ENCODE measurements at regions not wholly inside any gene's neighbourhood (a gene's known extent, or its start where the extent isn't known, plus 50 kb on each side); places are given as distances from the start of the nearest gene placed in this dataset.

- in situ Hi-C loops (cut with MboI; ENCODE audit: low pct_unique_long_range_greater_than_20kb in 2 of 9, low sequenced_read_pairs in 9 of 9, unreplicated experiment in 9 of 9): no loop called here
- ATAC-seq (replicated peaks in 6 of 8): no peak
- no peaks in the 10 kb centered on the region for H3K4me1 ChIP-seq (replicated peaks in 1 of 2)
- no peak overlapping the region for H3K27ac ChIP-seq
- 0 to 100% (median 39%) methylated on average over 1 of the region's 1 CpG; no CpG with 5 or more reads in 2 of the 10 experiments for WGBS, 10 experiments
- no peak overlapping the region for H3K4me3 ChIP-seq
Measured at GRCh38 chr4:179441596-179441995, 1999.4 kb upstream of the AGA start.

GRCh38 chr4:179447308-179447707 is 2005.1 kb upstream of the AGA start:
- 0 to 59% (median 17%) methylated on average over 1 to 2 of the region's 2 CpGs; no CpG with 5 or more reads in 3 of the 10 experiments for WGBS, 10 experiments
- in situ Hi-C loops (cut with MboI; ENCODE audit: low pct_unique_long_range_greater_than_20kb in 2 of 9, low sequenced_read_pairs in 9 of 9, unreplicated experiment in 9 of 9): no loop called here

DNA sequence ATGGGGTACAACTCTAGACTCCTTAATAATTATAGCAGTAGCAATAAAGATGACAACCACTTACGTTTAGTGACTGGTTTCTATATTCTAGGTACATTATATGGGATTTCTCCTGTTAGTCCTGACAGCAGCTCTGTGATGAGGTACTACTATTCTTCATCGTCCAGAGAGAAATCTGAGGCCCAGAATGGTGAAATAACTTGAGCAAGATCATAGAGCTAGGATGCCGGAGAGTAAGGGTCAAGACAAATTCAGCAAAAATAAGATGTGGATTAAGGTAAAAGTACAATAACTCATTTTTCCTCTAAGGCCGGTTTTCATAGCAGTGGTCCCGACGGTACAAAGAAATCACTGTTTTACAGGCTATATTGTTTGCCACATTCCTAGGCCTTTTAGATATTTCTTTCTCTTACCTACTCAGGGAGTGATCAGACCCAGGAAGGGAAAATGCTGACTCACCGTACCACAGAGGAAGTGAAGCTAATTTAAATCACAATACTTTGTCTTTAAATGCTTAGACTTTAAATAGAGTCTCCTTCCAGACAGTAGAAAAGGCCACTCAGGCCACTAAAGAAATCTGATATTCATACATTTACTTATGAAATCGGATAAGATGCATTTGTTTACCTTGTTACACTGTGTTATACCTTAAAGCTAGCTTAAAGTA is 2023.0 kb upstream of the AGA start:
- H3K4me3 ChIP-seq: no peak overlapping the region
- H3K4me1 ChIP-seq (replicated peaks in 1 of 2): peaks cover 0 to 11% of the 10 kb centered on the region in 2 donors
- WGBS, 10 experiments: 14 to 79% (median 62%) methylated on average over 4 to 8 of the region's 8 CpGs
- no peak overlapping the region for H3K27ac ChIP-seq
- in situ Hi-C loops (cut with MboI; ENCODE audit: low pct_unique_long_range_greater_than_20kb in 2 of 9, low sequenced_read_pairs in 9 of 9, unreplicated experiment in 9 of 9): no loop called here
- ATAC-seq (replicated peaks in 6 of 8): peak in 4 of 8 experiments; percentile 25 to 69 (median 44)

More at GRCh38 chr4:179447308-179447707, 2005.1 kb upstream of the AGA start:
- H3K4me3 ChIP-seq: no peak overlapping the region
- no peak overlapping the region for H3K27ac ChIP-seq
- no peak for ATAC-seq (replicated peaks in 6 of 8)
- no peaks in the 10 kb centered on the region for H3K4me1 ChIP-seq (replicated peaks in 1 of 2)

- WGBS, 10 experiments: 0 to 60% (median 46%) methylated on average over 1 of the region's 1 CpG; no CpG with 5 or more reads in 4 of the 10 experiments
Measured at GRCh38 chr4:179467878-179468277, 2025.6 kb upstream of the AGA start.

DNA sequence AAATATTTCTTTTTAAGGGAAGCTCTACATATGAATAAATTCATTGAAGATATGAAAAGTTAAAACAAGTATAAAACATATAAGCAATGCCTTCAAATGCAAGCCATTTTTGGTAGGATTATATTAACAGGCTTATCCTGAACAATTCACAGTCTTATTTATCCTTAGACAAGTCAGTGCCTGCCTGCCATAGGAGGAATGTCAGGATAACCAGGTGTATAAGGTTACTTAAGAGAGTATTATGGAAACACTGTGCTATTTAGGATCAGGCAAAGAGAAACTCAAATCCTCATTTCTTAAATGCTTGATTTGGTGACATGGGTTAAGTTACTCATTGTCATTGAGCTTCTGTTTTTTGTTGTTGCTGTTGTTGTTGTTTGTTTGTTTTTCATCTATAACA is 2029.9 kb upstream of the AGA start:
- ATAC-seq (replicated peaks in 6 of 8): no peak
- H3K4me1 ChIP-seq (replicated peaks in 1 of 2): peaks cover 0 to 8% of the 10 kb centered on the region in 2 donors
- no peak overlapping the region for H3K27ac ChIP-seq
- no peak overlapping the region for H3K4me3 ChIP-seq
- in situ Hi-C loops (cut with MboI; ENCODE audit: low pct_unique_long_range_greater_than_20kb in 2 of 9, low sequenced_read_pairs in 9 of 9, unreplicated experiment in 9 of 9): no loop called here

More at GRCh38 chr4:179467878-179468277, 2025.6 kb upstream of the AGA start:
- in situ Hi-C loops (cut with MboI; ENCODE audit: low pct_unique_long_range_greater_than_20kb in 2 of 9, low sequenced_read_pairs in 9 of 9, unreplicated experiment in 9 of 9): no loop called here
- ATAC-seq (replicated peaks in 6 of 8): peak in 4 of 8 experiments; percentile 59 to 79 (median 78)
- Histone ChIP-seq H3K4me1 (replicated peaks in 1 of 2) (peaks cover 0 to 11% of the 10 kb centered on the region in 2 donors), H3K4me3 (no peak overlapping the region), H3K27ac (no peak overlapping the region)

DNA sequence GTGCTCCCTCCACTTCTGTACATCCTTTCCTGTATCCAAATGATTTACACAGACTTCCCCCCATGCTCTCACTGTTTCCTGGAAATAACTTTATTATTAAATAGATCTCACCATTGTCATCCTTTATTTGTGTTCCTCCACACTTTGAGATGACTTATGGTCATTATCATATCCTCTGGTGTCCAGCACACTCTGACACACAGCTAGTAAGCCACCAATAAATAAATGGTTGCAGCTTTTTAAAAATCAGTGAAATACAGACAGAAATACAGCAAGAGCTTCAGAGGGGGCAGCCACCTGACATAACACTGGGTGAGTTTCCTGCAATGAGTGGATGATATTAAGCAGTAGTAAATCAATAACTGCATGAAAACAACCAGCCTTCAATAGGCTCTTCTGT is 2036.4 kb upstream of the AGA start:
- Histone ChIP-seq H3K27ac (no peak overlapping the region), H3K4me1 (replicated peaks in 1 of 2) (peaks cover 0 to 2% of the 10 kb centered on the region in 2 donors), H3K4me3 (no peak overlapping the region)
- in situ Hi-C loops (cut with MboI; ENCODE audit: low pct_unique_long_range_greater_than_20kb in 2 of 9, low sequenced_read_pairs in 9 of 9, unreplicated experiment in 9 of 9): no loop called here
- peak in 5 of 8 experiments; percentile 36 to 95 (median 91) for ATAC-seq (replicated peaks in 6 of 8)

DNA sequence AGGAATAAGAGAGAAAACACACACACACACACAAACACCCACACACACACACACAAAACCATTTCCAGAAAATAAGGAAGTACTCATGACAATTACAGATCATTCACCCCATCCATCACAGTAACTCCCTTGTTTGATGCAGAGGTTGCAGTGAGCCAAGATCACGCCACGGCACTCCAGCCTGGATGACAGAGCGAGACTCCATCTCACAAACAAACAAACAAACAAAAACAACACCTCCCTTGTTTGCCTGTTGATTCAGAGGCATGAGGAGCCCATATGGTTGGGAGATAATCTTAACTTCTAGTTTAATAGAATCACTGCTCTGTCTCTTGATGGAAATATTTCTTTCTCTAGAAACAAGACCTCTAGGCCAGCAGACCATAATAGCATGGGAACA is 2043.5 kb upstream of the AGA start:
- in situ Hi-C loops (cut with MboI; ENCODE audit: low pct_unique_long_range_greater_than_20kb in 2 of 9, low sequenced_read_pairs in 9 of 9, unreplicated experiment in 9 of 9): no loop called here
- 0 to 84% (median 59%) methylated on average over 2 to 3 of the region's 3 CpGs; no CpG with 5 or more reads in 5 of the 10 experiments for WGBS, 10 experiments
- H3K4me3 ChIP-seq: no peak overlapping the region
- no peak for ATAC-seq (replicated peaks in 6 of 8)
- H3K27ac ChIP-seq: no peak overlapping the region
- no peaks in the 10 kb centered on the region for H3K4me1 ChIP-seq (replicated peaks in 1 of 2)

GRCh38 chr4:179486570-179487335 is 2044.5 kb upstream of the AGA start:
- WGBS, 10 experiments: 0 to 100% (median 81%) methylated on average over 1 to 4 of the region's 6 CpGs; no CpG with 5 or more reads in 2 of the 10 experiments
- in situ Hi-C loops (cut with MboI; ENCODE audit: low pct_unique_long_range_greater_than_20kb in 2 of 9, low sequenced_read_pairs in 9 of 9, unreplicated experiment in 9 of 9): no loop called here
- Histone ChIP-seq H3K27ac (no peak overlapping the region), H3K4me3 (no peak overlapping the region), H3K4me1 (replicated peaks in 1 of 2) (no peaks in the 10 kb centered on the region)
- ATAC-seq (replicated peaks in 6 of 8): peak in 1 of 8 experiments; percentile 62

GRCh38 chr4:179492260-179493080 is 2050.2 kb upstream of the AGA start:
- Histone ChIP-seq H3K4me1 (replicated peaks in 1 of 2) (no peaks in the 10 kb centered on the region), H3K4me3 (no peak overlapping the region), H3K27ac (no peak overlapping the region)
- 0 to 96% (median 28%) methylated on average over 1 to 3 of the region's 3 CpGs; no CpG with 5 or more reads in 3 of the 10 experiments for WGBS, 10 experiments
- in situ Hi-C loops (cut with MboI; ENCODE audit: low pct_unique_long_range_greater_than_20kb in 2 of 9, low sequenced_read_pairs in 9 of 9, unreplicated experiment in 9 of 9): no loop called here
- no peak for ATAC-seq (replicated peaks in 6 of 8)

- H3K4me3 ChIP-seq: no peak overlapping the region
- WGBS, 10 experiments: 0 to 100% (median 63%) methylated on average over 1 of the region's 1 CpG; no CpG with 5 or more reads in 2 of the 10 experiments
- no peak overlapping the region for H3K27ac ChIP-seq
- in situ Hi-C loops (cut with MboI; ENCODE audit: low pct_unique_long_range_greater_than_20kb in 2 of 9, low sequenced_read_pairs in 9 of 9, unreplicated experiment in 9 of 9): no loop called here
- no peaks in the 10 kb centered on the region for H3K4me1 ChIP-seq (replicated peaks in 1 of 2)
- ATAC-seq (replicated peaks in 6 of 8): no peak
Measured at GRCh38 chr4:179503976-179504375, 2061.7 kb upstream of the AGA start.

DNA sequence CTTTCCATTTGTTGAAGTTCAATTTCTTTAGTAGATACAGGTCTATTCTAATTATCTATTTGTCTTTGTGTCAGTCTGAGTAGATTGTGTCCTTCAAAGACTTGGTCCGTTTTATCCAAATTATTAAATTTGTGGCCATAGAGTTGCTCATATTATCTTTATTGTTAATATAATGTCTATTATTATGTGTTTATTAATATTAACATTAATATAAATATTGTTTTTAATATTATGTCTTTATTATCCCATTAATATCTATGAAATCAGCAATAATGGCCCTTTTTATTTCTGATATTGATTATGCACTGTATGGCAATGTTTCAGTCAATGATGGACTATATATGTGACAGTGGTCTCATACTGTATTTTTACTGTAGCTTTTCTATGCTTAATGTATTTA is 2067.3 kb upstream of the AGA start:
- H3K4me3 ChIP-seq: no peak overlapping the region
- ATAC-seq (replicated peaks in 6 of 8): no peak
- in situ Hi-C loops (cut with MboI; ENCODE audit: low pct_unique_long_range_greater_than_20kb in 2 of 9, low sequenced_read_pairs in 9 of 9, unreplicated experiment in 9 of 9): no loop called here
- no peak overlapping the region for H3K27ac ChIP-seq
- WGBS, 10 experiments: 0 to 100% (median 92%) methylated on average over 1 of the region's 1 CpG; no CpG with 5 or more reads in 2 of the 10 experiments
- H3K4me1 ChIP-seq (replicated peaks in 1 of 2): no peaks in the 10 kb centered on the region

- no peaks in the 10 kb centered on the region for H3K4me1 ChIP-seq (replicated peaks in 1 of 2)
- no peak overlapping the region for H3K27ac ChIP-seq
- 5 to 100% (median 81%) methylated on average over 1 to 2 of the region's 2 CpGs; no CpG with 5 or more reads in 2 of the 10 experiments for WGBS, 10 experiments
- H3K4me3 ChIP-seq: no peak overlapping the region
- in situ Hi-C loops (cut with MboI; ENCODE audit: low pct_unique_long_range_greater_than_20kb in 2 of 9, low sequenced_read_pairs in 9 of 9, unreplicated experiment in 9 of 9): no loop called here
- no peak for ATAC-seq (replicated peaks in 6 of 8)
Measured at GRCh38 chr4:179521952-179522351, 2079.7 kb upstream of the AGA start.

- Histone ChIP-seq H3K4me1 (replicated peaks in 1 of 2) (no peaks in the 10 kb centered on the region), H3K4me3 (no peak overlapping the region), H3K27ac (no peak overlapping the region)
- 0 to 85% (median 70%) methylated on average over 1 to 3 of the region's 3 CpGs; no CpG with 5 or more reads in 2 of the 10 experiments for WGBS, 10 experiments
- ATAC-seq (replicated peaks in 6 of 8): peak in 1 of 8 experiments; percentile 31
- in situ Hi-C loops (cut with MboI; ENCODE audit: low pct_unique_long_range_greater_than_20kb in 2 of 9, low sequenced_read_pairs in 9 of 9, unreplicated experiment in 9 of 9): no loop called here
Measured at GRCh38 chr4:179530958-179531357, 2088.7 kb upstream of the AGA start.
